Activated gamma-delta T cell treated with anti-CD3 and anti-CD28 coated beads, Interleukin-2, amount 50 U/mL, for 16 hours (primary cell): ENCODE measurements at regions not wholly inside any gene's neighbourhood (a gene's known extent, or its start where the extent isn't known, plus 50 kb on each side); places are given as distances from the start of the nearest gene placed in this dataset.
A peak's percentile ranks its signal among the peaks of the same experiment; 100 is the strongest.

Source experiments
- DNase-seq: peaks from one replicate; pipeline ENCODE4 v3.0.0-alpha.2; 2020; ENCODE audit warnings: low read depth

GRCh38 chr13:26932465-26932864 is 171.9 kb upstream of the GPR12 start:
- no peak for DNase-seq

- DNase-seq: peak; percentile 63
Measured at GRCh38 chr13:26929971-26930730, 169.6 kb upstream of the GPR12 start.

- no peak for DNase-seq
Measured at GRCh38 chr13:26927511-26927910, 166.9 kb upstream of the GPR12 start.

- no peak for DNase-seq
Measured at GRCh38 chr13:26926371-26926770, 165.8 kb upstream of the GPR12 start.

GRCh38 chr13:26923824-26924605 is 163.4 kb upstream of the GPR12 start:
- no peak for DNase-seq

- DNase-seq: no peak
Measured at GRCh38 chr13:26921918-26922317, 161.3 kb upstream of the GPR12 start.

GRCh38 chr13:26920614-26921355 is 160.2 kb upstream of the GPR12 start:
- DNase-seq: no peak

- DNase-seq: no peak
Measured at GRCh38 chr13:26919732-26920131, 159.1 kb upstream of the GPR12 start.

- DNase-seq: no peak
Measured at GRCh38 chr13:26919311-26919710, 158.7 kb upstream of the GPR12 start.

GRCh38 chr13:26914624-26915023 is 154.0 kb upstream of the GPR12 start:
- DNase-seq: no peak

- DNase-seq: no peak
Measured at GRCh38 chr13:26914148-26914547, 153.6 kb upstream of the GPR12 start.

- no peak for DNase-seq
Measured at GRCh38 chr13:26910754-26911465, 150.3 kb upstream of the GPR12 start.

- DNase-seq: no peak
Measured at GRCh38 chr13:26909477-26909876, 148.9 kb upstream of the GPR12 start.

- DNase-seq: no peak
Measured at GRCh38 chr13:26908126-26908525, 147.5 kb upstream of the GPR12 start.

GRCh38 chr13:26899202-26899601 is 138.6 kb upstream of the GPR12 start:
- no peak for DNase-seq

GRCh38 chr13:26897706-26898550 is 137.3 kb upstream of the GPR12 start:
- no peak for DNase-seq

GRCh38 chr13:26896986-26897668 is 136.5 kb upstream of the GPR12 start:
- DNase-seq: no peak

GRCh38 chr13:26895808-26896466 is 135.4 kb upstream of the GPR12 start:
- DNase-seq: no peak

- no peak for DNase-seq
Measured at GRCh38 chr13:26895081-26895807, 134.7 kb upstream of the GPR12 start.
